NCI-H774 (cell line): ENCODE measurements at regions not wholly inside any gene's neighbourhood (a gene's known extent, or its start where the extent isn't known, plus 50 kb on each side); places are given as distances from the start of the nearest gene placed in this dataset.
"Not testable (repeated sequence)": the region's sequence is repeated elsewhere in the genome, so short reads cannot be mapped to it uniquely, and the experiment has no call there.

ENCODE experiments used
- DNase-seq: peaks from one replicate; lab custom pipeline; 2025; lab: John Stamatoyannopoulos, UW

GRCh38 chr14:58730792-58731464 lies 93.2 kb downstream of the DACT1 start:
- DNase-seq: no peak

- DNase-seq: no peak
Observed at GRCh38 chr14:58731465-58732293, 93.9 kb downstream of the DACT1 start.

GRCh38 chr14:58732387-58732786 lies 94.6 kb downstream of the DACT1 start:
- no peak for DNase-seq

DNA sequence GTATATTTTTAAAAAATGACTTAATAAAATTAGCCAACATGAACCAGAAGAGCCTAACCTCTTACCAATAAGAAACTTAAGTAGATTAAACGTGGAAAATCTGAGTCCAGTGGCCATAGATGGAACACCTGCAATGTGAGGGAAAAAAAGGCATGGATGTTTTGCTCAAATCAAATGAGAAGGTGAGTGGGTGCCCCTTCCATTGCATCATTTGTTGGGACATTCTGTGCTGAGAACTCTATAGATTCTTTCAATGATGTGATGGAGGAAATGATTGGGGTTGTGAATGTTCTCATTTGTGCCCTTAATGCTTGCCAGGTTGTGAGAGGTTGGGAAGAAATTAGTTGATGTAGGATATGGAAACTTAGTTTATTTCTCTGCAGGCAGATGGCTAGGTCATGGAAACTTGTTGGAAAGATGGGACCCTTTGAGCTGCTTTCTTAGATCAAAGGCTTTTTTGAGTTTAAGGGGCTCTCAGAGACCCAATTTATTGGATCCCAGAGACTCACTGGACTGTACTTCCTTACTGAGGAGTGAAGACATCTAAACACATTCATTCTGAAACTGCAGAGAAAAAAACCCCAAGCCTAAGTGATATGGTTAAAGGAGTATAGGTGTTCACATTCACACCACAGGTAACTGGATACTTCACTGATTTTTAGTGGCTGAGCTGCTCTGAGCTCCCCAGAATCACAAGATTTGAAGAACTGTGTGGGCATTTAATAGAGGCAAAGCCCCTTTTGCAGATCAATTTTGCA lies 95.9 kb downstream of the DACT1 start:
- DNase-seq: no peak

DNA sequence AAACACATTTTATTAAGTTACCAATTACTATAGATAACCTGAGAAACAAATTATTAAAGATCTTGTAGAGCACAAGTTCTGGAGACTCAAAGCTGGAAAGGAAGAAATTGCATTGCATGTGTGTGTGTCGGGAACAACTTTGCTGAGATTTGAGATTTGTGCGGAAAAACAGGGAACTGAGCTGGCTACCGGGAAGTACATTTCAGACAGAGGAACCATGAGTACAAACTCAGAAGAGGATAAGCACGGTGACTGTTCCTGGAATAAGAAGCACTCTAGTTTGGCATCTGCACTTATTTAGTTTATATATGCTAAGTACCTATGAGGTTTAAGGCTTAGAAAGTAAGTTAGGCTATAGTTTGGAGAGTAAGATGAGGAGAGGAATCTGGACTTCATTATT lies 97.8 kb downstream of the DACT1 start:
- DNase-seq: no peak

DNA sequence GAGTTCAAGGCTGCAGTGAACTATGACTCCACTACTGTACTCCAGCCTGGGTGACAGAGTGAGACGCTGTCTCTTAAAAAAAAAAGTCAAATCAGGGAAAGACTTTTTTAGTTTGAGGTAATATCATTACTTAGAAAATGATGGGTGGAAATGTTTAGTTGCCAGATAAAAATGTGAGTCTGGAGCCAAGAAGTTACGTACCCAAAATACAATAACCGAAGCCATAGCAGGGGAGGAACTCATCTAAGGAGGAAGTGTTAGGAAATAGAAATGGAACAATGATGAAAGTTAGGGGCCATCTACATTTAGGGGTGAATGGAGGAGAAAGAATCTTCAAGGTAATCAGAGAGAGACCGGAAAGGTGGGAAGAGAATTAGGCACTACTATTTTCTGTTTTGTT lies 98.8 kb downstream of the DACT1 start:
- no peak for DNase-seq

GRCh38 chr14:58737511-58737910 lies 99.7 kb downstream of the DACT1 start:
- no peak for DNase-seq

DNA sequence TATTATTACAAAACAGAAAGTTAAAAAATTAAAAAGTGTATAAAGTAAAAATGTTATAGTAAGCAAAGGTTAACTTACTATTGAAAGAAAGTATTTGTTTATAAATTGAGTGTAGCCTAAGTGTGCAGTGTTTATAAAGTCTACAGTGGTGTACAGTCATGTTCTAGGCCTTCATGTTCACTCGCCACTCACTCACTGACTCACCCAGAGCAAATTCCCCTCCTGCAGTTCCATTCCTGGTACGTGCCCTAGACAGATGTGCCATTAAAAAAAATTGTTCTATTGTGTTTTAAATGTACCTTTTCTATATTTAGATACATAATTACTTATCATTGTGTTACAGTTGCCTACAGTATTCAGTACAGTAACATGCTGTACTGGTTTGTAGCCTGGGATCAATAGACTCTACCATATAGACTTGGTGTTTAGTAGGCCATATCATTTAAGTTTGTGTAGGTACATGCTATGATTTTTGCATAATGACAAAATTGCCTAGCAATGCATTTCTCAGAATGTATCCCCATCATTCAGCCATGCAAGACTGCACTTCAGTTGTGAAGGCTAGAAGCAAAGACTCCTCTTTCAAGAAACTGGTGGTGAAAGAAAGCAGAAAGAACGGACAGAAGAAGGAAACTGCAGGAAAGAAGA lies 100.6 kb downstream of the DACT1 start:
- no peak for DNase-seq

DNA sequence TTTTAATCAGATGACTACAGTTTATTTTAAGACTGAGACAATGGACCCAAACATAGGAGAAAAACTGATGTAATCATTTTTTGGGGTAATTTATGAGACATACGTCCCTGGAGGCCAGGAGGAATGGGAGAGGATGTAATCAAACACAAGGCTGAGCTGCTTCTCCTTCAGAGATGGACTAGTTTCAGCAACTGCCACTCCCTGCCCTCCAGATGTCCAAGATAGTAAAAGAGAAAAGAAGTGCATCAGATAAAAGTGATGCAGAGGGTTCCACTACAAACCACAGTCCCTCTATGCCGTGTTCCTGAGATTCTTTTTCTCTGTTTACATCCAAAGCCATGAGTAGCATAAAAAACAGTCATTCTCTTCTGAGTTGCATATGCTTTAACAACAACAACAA lies 101.1 kb downstream of the DACT1 start:
- DNase-seq: no peak

- DNase-seq: no peak
Observed at GRCh38 chr14:58739674-58740073, 101.9 kb downstream of the DACT1 start.

GRCh38 chr14:58740379-58740935 lies 102.7 kb downstream of the DACT1 start:
- no peak for DNase-seq

DNA sequence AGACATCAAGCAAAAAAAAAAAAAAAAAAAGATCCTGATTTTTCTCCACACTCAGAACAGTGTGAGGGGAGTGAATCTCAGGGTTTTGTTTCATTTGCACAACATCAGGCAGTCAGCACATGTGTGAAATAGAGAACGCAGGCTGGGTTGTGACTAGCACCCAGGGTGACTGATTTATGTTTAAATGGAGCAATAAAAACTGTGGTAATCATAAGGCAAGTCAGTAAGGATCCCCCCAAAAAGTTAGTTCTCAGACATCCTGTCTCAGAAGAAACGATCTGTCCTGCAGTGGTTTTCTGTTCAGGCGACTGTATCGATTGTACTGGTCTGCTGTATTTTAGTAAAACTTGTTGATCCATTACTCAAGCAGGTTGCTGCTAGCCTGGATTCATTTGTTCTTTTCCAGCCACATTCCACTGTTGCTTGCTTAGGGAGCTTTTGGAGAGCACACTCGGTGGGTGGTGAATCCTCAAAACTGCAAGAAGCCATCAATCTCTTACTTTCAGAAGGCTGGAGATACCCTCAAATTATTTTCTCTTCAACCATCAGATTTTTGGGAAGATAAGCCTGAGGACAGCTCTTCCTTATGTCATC lies 107.1 kb downstream of the DACT1 start:
- no peak for DNase-seq

DNA sequence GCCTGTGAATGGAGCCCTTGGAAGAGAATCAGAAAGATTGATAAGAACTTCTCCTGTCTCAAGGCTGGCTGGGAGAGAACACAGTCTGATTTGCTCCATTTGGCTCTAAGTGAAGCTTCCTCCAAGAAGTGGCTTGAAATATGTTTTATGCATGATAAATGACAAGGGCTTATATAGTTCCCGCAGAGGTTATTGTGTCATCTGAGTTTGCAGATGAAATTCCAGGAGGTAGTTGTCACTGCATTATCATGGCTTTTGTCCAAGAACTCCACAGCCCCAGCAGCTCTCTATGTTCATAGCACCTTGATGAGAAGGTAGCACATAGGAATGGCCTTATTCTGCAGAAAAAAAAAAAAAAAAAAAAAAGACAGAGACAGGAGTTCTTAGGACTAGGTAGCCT lies 108.5 kb downstream of the DACT1 start:
- DNase-seq: no peak

GRCh38 chr14:58746701-58747100 lies 108.9 kb downstream of the DACT1 start:
- DNase-seq: no peak

DNA sequence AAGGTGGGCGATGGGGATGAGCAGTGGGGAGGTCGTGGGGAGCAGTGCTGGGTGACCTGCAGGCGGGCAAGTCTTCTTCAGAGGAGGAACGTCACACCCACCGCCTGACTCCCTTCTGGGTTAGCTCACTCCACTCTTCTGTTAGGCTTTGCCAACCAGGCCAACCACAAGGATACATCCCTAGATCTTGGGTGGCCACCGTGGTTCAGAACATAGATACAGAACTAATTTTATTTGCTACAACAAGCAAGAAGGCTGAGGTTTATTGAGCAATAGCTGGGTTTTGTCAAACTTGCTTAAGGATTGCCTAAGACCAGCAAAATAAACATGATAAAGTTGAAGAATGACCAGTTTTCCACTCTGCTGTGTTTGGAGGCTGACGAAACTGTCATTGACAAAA lies 109.4 kb downstream of the DACT1 start:
- DNase-seq: no peak

DNA sequence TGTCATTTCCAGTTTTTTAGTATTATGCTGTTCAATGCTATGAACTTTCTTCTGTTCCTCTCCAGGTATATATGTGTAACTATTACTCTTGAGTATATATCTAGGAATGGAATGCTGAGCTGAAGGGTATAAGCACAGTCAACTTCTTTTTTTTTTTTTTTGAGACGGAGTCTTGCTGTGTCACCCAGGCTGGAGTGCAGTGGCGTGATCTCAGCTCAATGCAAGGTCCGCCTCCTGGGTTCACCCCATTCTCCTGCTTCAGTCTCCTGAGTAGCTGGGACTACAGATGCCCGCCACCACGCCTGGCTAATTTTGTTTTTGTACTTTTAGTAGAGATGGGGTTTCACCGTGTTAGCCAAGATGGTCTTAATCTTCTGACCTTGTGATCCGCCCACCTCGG lies 110.5 kb downstream of the DACT1 start:
- not testable (repeated sequence) for DNase-seq

DNA sequence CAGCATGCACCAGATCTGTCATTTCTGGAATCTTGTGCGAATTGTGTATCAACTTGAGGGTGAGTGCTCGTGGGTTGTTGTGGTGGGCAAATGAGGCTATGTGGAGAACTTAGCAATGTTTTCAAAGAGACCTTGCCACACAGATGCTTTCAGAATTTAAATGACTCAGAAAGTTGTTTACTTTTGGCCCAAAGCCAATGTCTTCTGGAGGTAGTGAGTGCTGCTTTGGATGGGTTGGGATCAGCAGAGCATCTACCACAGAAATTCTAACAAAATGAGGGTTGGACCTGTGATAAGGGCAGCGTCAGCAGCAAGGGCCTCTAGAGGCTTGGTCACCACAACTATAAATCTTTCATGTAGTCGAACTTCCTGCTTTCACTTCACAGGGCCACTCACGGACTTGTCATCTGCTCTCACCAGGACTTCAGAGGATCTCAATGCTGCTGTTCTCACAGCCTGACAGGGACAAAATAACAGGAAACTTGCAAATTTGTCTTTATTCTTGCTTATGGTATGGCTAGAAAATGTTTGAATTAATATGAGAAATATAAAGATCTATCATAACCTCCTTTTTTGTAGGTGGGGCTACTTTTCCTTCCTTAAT lies 111.4 kb downstream of the DACT1 start:
- no peak for DNase-seq

GRCh38 chr14:58750321-58751269 lies 112.8 kb downstream of the DACT1 start:
- DNase-seq: no peak

GRCh38 chr14:58751788-58752187 lies 114.0 kb downstream of the DACT1 start:
- DNase-seq: no peak

- no peak for DNase-seq
Observed at GRCh38 chr14:58752289-58752688, 114.5 kb downstream of the DACT1 start.
